Activated CD4-positive, CD25-positive, alpha-beta regulatory T cell treated with anti-CD3 and anti-CD28 coated beads, Interleukin-2, amount 50 U/mL, for 24 hours (primary cell): ENCODE measurements at regions not wholly inside any gene's neighbourhood (a gene's known extent, or its start where the extent isn't known, plus 50 kb on each side); places are given as distances from the start of the nearest gene placed in this dataset.

Source experiments
- ATAC-seq, 2 donors: fragments of 150-1000 bp; cut with Tn5 transposase; one replicate each; pipeline ENCODE4 v1.10.0; 2021; ENCODE audit warnings: mild to moderate bottlenecking in 1 of 2, moderate library complexity in 1 of 2

- no peak for ATAC-seq
Measured at GRCh38 chr2:10964052-10964790, 52.5 kb downstream of the KCNF1 start.

GRCh38 chr2:10965241-10965843, 53.6 kb downstream of the KCNF1 start:
- no peak for ATAC-seq

- ATAC-seq: no peak
Measured at GRCh38 chr2:10966056-10966455, 54.3 kb downstream of the KCNF1 start.

- ATAC-seq: no peak
Measured at GRCh38 chr2:10966741-10967140, 55.0 kb downstream of the KCNF1 start.

GRCh38 chr2:10968176-10968575, 56.4 kb downstream of the KCNF1 start:
- ATAC-seq: no peak

- ATAC-seq: no peak
Measured at GRCh38 chr2:10970666-10971065, 58.9 kb downstream of the KCNF1 start.

GRCh38 chr2:10971161-10971887, 59.6 kb downstream of the KCNF1 start:
- no peak for ATAC-seq

- ATAC-seq: no peak
Measured at GRCh38 chr2:10971888-10972260, 60.1 kb downstream of the KCNF1 start.

- no peak for ATAC-seq
Measured at GRCh38 chr2:10972683-10973433, 61.1 kb downstream of the KCNF1 start.

GRCh38 chr2:10973766-10974165, 62.0 kb downstream of the KCNF1 start:
- ATAC-seq: no peak

- ATAC-seq: no peak
Measured at GRCh38 chr2:10977003-10977402, 65.3 kb downstream of the KCNF1 start.

- no peak for ATAC-seq
Measured at GRCh38 chr2:10977621-10978020, 65.9 kb downstream of the KCNF1 start.

GRCh38 chr2:10978090-10978670, 66.4 kb downstream of the KCNF1 start:
- ATAC-seq: no peak

GRCh38 chr2:10980071-10980470, 68.3 kb downstream of the KCNF1 start:
- ATAC-seq: no peak

- ATAC-seq: no peak
Measured at GRCh38 chr2:10980886-10981425, 69.2 kb downstream of the KCNF1 start.

- no peak for ATAC-seq
Measured at GRCh38 chr2:10981451-10981850, 69.7 kb downstream of the KCNF1 start.

- ATAC-seq: no peak
Measured at GRCh38 chr2:10981941-10982431, 70.3 kb downstream of the KCNF1 start.

- ATAC-seq: no peak
Measured at GRCh38 chr2:10982931-10983701, 71.4 kb downstream of the KCNF1 start.

GRCh38 chr2:10983711-10984110, 72.0 kb downstream of the KCNF1 start:
- ATAC-seq: no peak

- ATAC-seq: no peak
Measured at GRCh38 chr2:10984418-10985135, 72.8 kb downstream of the KCNF1 start.

- no peak for ATAC-seq
Measured at GRCh38 chr2:10985260-10985659, 73.5 kb downstream of the KCNF1 start.
